Endodermal cell (in vitro differentiated cells): ENCODE measurements at regions not wholly inside any gene's neighbourhood (a gene's known extent, or its start where the extent isn't known, plus 50 kb on each side); places are given as distances from the start of the nearest gene placed in this dataset.
"Not testable (repeated sequence)": the region's sequence is repeated elsewhere in the genome, so short reads cannot be mapped to it uniquely, and the experiment has no call there.

Experiments used
- DNase-seq: peaks from one replicate; pipeline ENCODE4 v3.0.0-alpha.2; 2017
- H3K27ac ChIP-seq: 2 replicates; pipeline ENCODE4 v1.5.1; 2013; ENCODE audit warnings: mild to moderate bottlenecking, low read depth, low read length, moderate library complexity
- H3K27me3 ChIP-seq: 2 replicates; pipeline ENCODE4 v1.6.1; 2013; ENCODE audit warnings: mild to moderate bottlenecking, low read length, moderate library complexity; ENCODE audit not compliant: insufficient read depth, control insufficient read depth, poor library complexity, severe bottlenecking
- H3K36me3 ChIP-seq: 2 replicates; pipeline ENCODE4 v1.7.0; 2013; ENCODE audit warnings: mild to moderate bottlenecking, low read length, moderate library complexity; ENCODE audit not compliant: control insufficient read depth, insufficient read depth
- H3K4me1 ChIP-seq: one replicate; pipeline ENCODE4 v1.7.0; 2013; ENCODE audit warnings: low read length; ENCODE audit not compliant: control insufficient read depth, insufficient read depth
- H3K4me3 ChIP-seq: 2 replicates; pipeline ENCODE4 v1.5.1; 2013; ENCODE audit warnings: mild to moderate bottlenecking, low read length, moderate library complexity
- H3K9ac ChIP-seq: 2 replicates; pipeline ENCODE4 v1.6.1; 2013; ENCODE audit warnings: mild to moderate bottlenecking, low read length, moderate library complexity; ENCODE audit not compliant: poor library complexity, severe bottlenecking; ENCODE audit errors: extremely low read depth
- H3K9me3 ChIP-seq: 2 replicates; pipeline ENCODE4 v1.6.1; 2013; ENCODE audit warnings: mild to moderate bottlenecking, low read length, moderate library complexity; ENCODE audit not compliant: control insufficient read depth
- H3K27ac Mint-ChIP-seq: 2 replicates; pipeline ENCODE4 v1.8.0; 2020; ENCODE audit warnings: mixed read lengths
- H3K27me3 Mint-ChIP-seq: 2 replicates; pipeline ENCODE4 v1.8.0; 2021; ENCODE audit warnings: mild to moderate bottlenecking, mixed read lengths; ENCODE audit not compliant: insufficient read depth
- H3K36me3 Mint-ChIP-seq: 2 replicates; pipeline ENCODE4 v1.8.0; 2020; ENCODE audit warnings: low read depth, mixed read lengths
- H3K4me1 Mint-ChIP-seq: 2 replicates; pipeline ENCODE4 v1.8.0; 2020; ENCODE audit warnings: mixed read lengths
- H3K4me3 Mint-ChIP-seq: 2 replicates; pipeline ENCODE4 v1.8.0; 2020; ENCODE audit warnings: mild to moderate bottlenecking, moderate library complexity, mixed read lengths
- H3K9me3 Mint-ChIP-seq: 2 replicates; pipeline ENCODE4 v1.8.0; 2020; ENCODE audit warnings: mild to moderate bottlenecking, mixed read lengths
- CTCF ChIP-seq: fragments of 200-600 bp; sonication (generic); conservative IDR thresholded peaks from 2 replicates; pipeline ENCODE4 v1.5.0; 2021; ENCODE audit warnings: antibody characterized with exemption, mild to moderate bottlenecking
- WGBS, 2 experiments: methylation state at CpG; one replicate each; pipeline versions ENCODE4 v1.1.5 to v1.1.7; 2013; ENCODE audit warnings: missing lambda C conversion rate in 2 of 2, mixed read lengths in 1 of 2; ENCODE audit not compliant: insufficient coverage in 1 of 2, insufficient read length in 1 of 2; 5-methylcytosine and 5-hydroxymethylcytosine counted together

GRCh38 chr2:195238379-195238778 is 418.6 kb upstream of the SLC39A10 start:
- Histone ChIP-seq H3K4me1 (no peaks in the 10 kb centered on the region), H3K27ac (no peak overlapping the region), H3K27me3 (no peaks in the 10 kb centered on the region), H3K4me3 (no peak overlapping the region), H3K36me3 (no peaks in the 10 kb centered on the region), H3K9ac (no peak overlapping the region), H3K9me3 (no peaks in the 10 kb centered on the region)
- H3K36me3 Mint-ChIP-seq: no peaks in the 10 kb centered on the region
- no peak for TF ChIP-seq CTCF
- no peaks in the 10 kb centered on the region for H3K9me3 Mint-ChIP-seq
- no peak for DNase-seq
- 80 to 88% methylated on average over 1 of the region's 1 CpG for WGBS, 2 experiments
- H3K27ac Mint-ChIP-seq: no peak overlapping the region
- no peak overlapping the region for H3K4me3 Mint-ChIP-seq
- peaks cover 12% of the 10 kb centered on the region for H3K27me3 Mint-ChIP-seq
- H3K4me1 Mint-ChIP-seq: no peaks in the 10 kb centered on the region

- H3K4me3 ChIP-seq, H3K4me1 Mint-ChIP-seq, H3K27me3 Mint-ChIP-seq, H3K36me3 Mint-ChIP-seq, H3K27ac ChIP-seq, H3K27ac Mint-ChIP-seq, H3K9ac ChIP-seq, H3K4me1 ChIP-seq, H3K36me3 ChIP-seq, H3K9me3 ChIP-seq, DNase-seq, H3K27me3 ChIP-seq, H3K4me3 Mint-ChIP-seq: not testable (repeated sequence)
- peaks cover 16% of the 10 kb centered on the region for H3K9me3 Mint-ChIP-seq
- WGBS, 2 experiments: 92 to 94% methylated on average over 10 to 20 of the region's 20 CpGs
Observed at GRCh38 chr2:195228547-195228946, 428.5 kb upstream of the SLC39A10 start.

- Mint-ChIP-seq H3K27ac (no peak overlapping the region), H3K36me3 (no peaks in the 10 kb centered on the region), H3K4me3 (no peak overlapping the region), H3K9me3 (no peaks in the 10 kb centered on the region), H3K4me1 (peaks cover 26% of the 10 kb centered on the region), H3K27me3 (peaks cover 16% of the 10 kb centered on the region)
- Histone ChIP-seq H3K27me3 (peaks cover 33% of the 10 kb centered on the region), H3K4me1 (no peaks in the 10 kb centered on the region), H3K9ac (no peak overlapping the region), H3K9me3 (no peaks in the 10 kb centered on the region), H3K36me3 (no peaks in the 10 kb centered on the region), H3K27ac (no peak overlapping the region), H3K4me3 (no peak overlapping the region)
- DNase-seq: no peak
- WGBS, 2 experiments: 97 to 100% methylated on average over 2 to 5 of the region's 5 CpGs
- TF ChIP-seq CTCF: no peak
Observed at GRCh38 chr2:195214072-195214471, 443.0 kb upstream of the SLC39A10 start.

- Histone ChIP-seq H3K27me3 (peaks cover 33% of the 10 kb centered on the region), H3K4me3 (peak overlapping the region; percentile 12), H3K4me1 (no peaks in the 10 kb centered on the region), H3K9me3 (peaks cover 3% of the 10 kb centered on the region), H3K9ac (no peak overlapping the region), H3K36me3 (no peaks in the 10 kb centered on the region), H3K27ac (no peak overlapping the region)
- Mint-ChIP-seq H3K4me1 (peaks cover 26% of the 10 kb centered on the region), H3K9me3 (no peaks in the 10 kb centered on the region), H3K27ac (no peak overlapping the region), H3K36me3 (no peaks in the 10 kb centered on the region), H3K4me3 (no peak overlapping the region), H3K27me3 (peaks cover 16% of the 10 kb centered on the region)
- no peak for TF ChIP-seq CTCF
- WGBS, 2 experiments: 31 to 80% methylated on average over 1 to 3 of the region's 3 CpGs
- no peak for DNase-seq
Observed at GRCh38 chr2:195212586-195212985, 444.4 kb upstream of the SLC39A10 start.
